Right kidney (tissue), 1 donor: ENCODE measurements at regions not wholly inside any gene's neighbourhood (a gene's known extent, or its start where the extent isn't known, plus 50 kb on each side); places are given as distances from the start of the nearest gene placed in this dataset.
"Not testable (repeated sequence)": the region's sequence is repeated elsewhere in the genome, so short reads cannot be mapped to it uniquely, and the experiment has no call there.

Experiments
- DNase-seq: peaks from one replicate; pipeline ENCODE4 v3.0.0-alpha.2; 2016

GRCh38 chr18:2183432-2183831 is 387.9 kb downstream of the METTL4 start:
- no peak for DNase-seq

- no peak for DNase-seq
These were observed 384.3 kb downstream of the METTL4 start for GRCh38 chr18:2186967-2187366.

GRCh38 chr18:2188258-2188657 is 383.0 kb downstream of the METTL4 start:
- no peak for DNase-seq

GRCh38 chr18:2191180-2191790 is 380.0 kb downstream of the METTL4 start:
- DNase-seq = no peak

- DNase-seq = no peak
These were observed 378.7 kb downstream of the METTL4 start for GRCh38 chr18:2192562-2192961.

GRCh38 chr18:2197946-2198345 is 373.4 kb downstream of the METTL4 start:
- no peak for DNase-seq

GRCh38 chr18:2199060-2199459 is 372.2 kb downstream of the METTL4 start:
- no peak for DNase-seq

- no peak for DNase-seq
These were observed 370.2 kb downstream of the METTL4 start for GRCh38 chr18:2201036-2201600.

GRCh38 chr18:2204736-2205135 is 366.6 kb downstream of the METTL4 start:
- DNase-seq = no peak

- no peak for DNase-seq
These were observed 364.0 kb downstream of the METTL4 start for GRCh38 chr18:2207294-2207693.

GRCh38 chr18:2212598-2213205 is 358.6 kb downstream of the METTL4 start:
- no peak for DNase-seq

- no peak for DNase-seq
These were observed 357.4 kb downstream of the METTL4 start for GRCh38 chr18:2213905-2214304.

- DNase-seq = no peak
These were observed 353.9 kb downstream of the METTL4 start for GRCh38 chr18:2217356-2217755.

GRCh38 chr18:2218101-2218500 is 353.2 kb downstream of the METTL4 start:
- no peak for DNase-seq

GRCh38 chr18:2219706-2220105 is 351.6 kb downstream of the METTL4 start:
- DNase-seq = no peak

GRCh38 chr18:2222270-2223185 is 348.8 kb downstream of the METTL4 start:
- no peak for DNase-seq

GRCh38 chr18:2223449-2223848 is 347.9 kb downstream of the METTL4 start:
- no peak for DNase-seq

GRCh38 chr18:2223849-2224248 is 347.5 kb downstream of the METTL4 start:
- peak; percentile 29 for DNase-seq

GRCh38 chr18:2236232-2236631 is 335.1 kb downstream of the METTL4 start:
- no peak for DNase-seq

GRCh38 chr18:2237706-2238105 is 333.6 kb downstream of the METTL4 start:
- DNase-seq = peak; percentile 8

GRCh38 chr18:2240311-2240705 is 331.0 kb downstream of the METTL4 start:
- no peak for DNase-seq

GRCh38 chr18:2244641-2245040 is 326.7 kb downstream of the METTL4 start:
- no peak for DNase-seq

GRCh38 chr18:2247101-2247500 is 324.2 kb downstream of the METTL4 start:
- not testable (repeated sequence) for DNase-seq
